Esophagus (tissue), 2 donors: ENCODE measurements at regions not wholly inside any gene's neighbourhood (a gene's known extent, or its start where the extent isn't known, plus 50 kb on each side); places are given as distances from the start of the nearest gene placed in this dataset.
A peak's percentile ranks its signal among the peaks of the same experiment; 100 is the strongest.

Source experiments
- H3K27ac ChIP-seq, 2 donors: one replicate each; pipeline ENCODE4 v1.5.1; 2013; ENCODE audit warnings: low read depth in 2 of 2, mild to moderate bottlenecking in 2 of 2, inconsistent platforms in 1 of 2, low read length in 1 of 2, moderate library complexity in 1 of 2
- H3K27me3 ChIP-seq, 2 donors: one replicate each; pipeline ENCODE4 v1.6.1; 2013; ENCODE audit warnings: low read length in 2 of 2, control low read depth in 1 of 2, mild to moderate bottlenecking in 1 of 2; ENCODE audit not compliant: insufficient read depth in 2 of 2, control insufficient read depth in 1 of 2
- H3K36me3 ChIP-seq, 2 donors: one replicate each; pipeline ENCODE4 v1.6.1; 2013; ENCODE audit warnings: low read length in 1 of 2; ENCODE audit not compliant: control insufficient read depth in 2 of 2, insufficient read depth in 2 of 2
- H3K4me1 ChIP-seq, 2 donors: one replicate each; pipeline ENCODE4 v1.6.1; 2013; ENCODE audit warnings: low read length in 1 of 2; ENCODE audit not compliant: control insufficient read depth in 2 of 2, insufficient read depth in 2 of 2
- H3K4me3 ChIP-seq, 2 donors: one replicate each; pipeline ENCODE4 v1.5.1; 2013; ENCODE audit warnings: low read length in 2 of 2, mild to moderate bottlenecking in 2 of 2, low read depth in 1 of 2, moderate library complexity in 1 of 2
- H3K9me3 ChIP-seq, 2 donors: one replicate each; pipeline ENCODE4 v1.6.1; 2013; ENCODE audit warnings: mild to moderate bottlenecking in 2 of 2, low read depth in 1 of 2, low read length in 1 of 2, moderate library complexity in 1 of 2; ENCODE audit not compliant: control insufficient read depth in 2 of 2, insufficient read depth in 1 of 2
- WGBS, 2 donors: extraction: QIAGEN DNeasy Blood & Tissue Kit; methylation state at CpG; one replicate each; pipeline ENCODE4 v1.1.7; 2013; 5-methylcytosine and 5-hydroxymethylcytosine counted together
- donor health status: healthy with polysubstance abuse.
- donor health status: Bipolar disorder and iron deficiency.

- no peaks in the 10 kb centered on the region for H3K9me3 ChIP-seq
- H3K4me1 ChIP-seq = no peaks in the 10 kb centered on the region
- no peaks in the 10 kb centered on the region for H3K36me3 ChIP-seq
- no peaks in the 10 kb centered on the region for H3K27me3 ChIP-seq
- 83 to 89% methylated on average over 7 of the region's 7 CpGs for WGBS, 2 donors
- no peak overlapping the region for H3K27ac ChIP-seq
- H3K4me3 ChIP-seq = no peak overlapping the region
Observed at GRCh38 chr5:2123874-2124273, 241.1 kb upstream of the IRX4 start.

GRCh38 chr5:2120361-2120760, 237.6 kb upstream of the IRX4 start:
- 90 to 92% methylated on average over 4 of the region's 4 CpGs for WGBS, 2 donors
- Histone ChIP-seq H3K36me3 (no peaks in the 10 kb centered on the region), H3K27me3 (no peaks in the 10 kb centered on the region), H3K4me3 (no peak overlapping the region), H3K9me3 (no peaks in the 10 kb centered on the region), H3K4me1 (no peaks in the 10 kb centered on the region), H3K27ac (no peak overlapping the region)

- Histone ChIP-seq H3K36me3 (no peaks in the 10 kb centered on the region), H3K27ac (no peak overlapping the region), H3K4me1 (no peaks in the 10 kb centered on the region), H3K27me3 (no peaks in the 10 kb centered on the region), H3K9me3 (no peaks in the 10 kb centered on the region), H3K4me3 (no peak overlapping the region)
- 70 to 75% methylated on average over 6 of the region's 6 CpGs for WGBS, 2 donors
Observed at GRCh38 chr5:2119573-2119972, 236.8 kb upstream of the IRX4 start.

GRCh38 chr5:2113348-2114131, 230.8 kb upstream of the IRX4 start:
- no peak overlapping the region for H3K27ac ChIP-seq
- H3K4me1 ChIP-seq = no peaks in the 10 kb centered on the region
- no peaks in the 10 kb centered on the region for H3K9me3 ChIP-seq
- H3K4me3 ChIP-seq = no peak overlapping the region
- WGBS, 2 donors = 81% methylated on average over 9 of the region's 9 CpGs
- no peaks in the 10 kb centered on the region for H3K27me3 ChIP-seq
- no peaks in the 10 kb centered on the region for H3K36me3 ChIP-seq

- Histone ChIP-seq H3K4me1 (no peaks in the 10 kb centered on the region), H3K36me3 (no peaks in the 10 kb centered on the region), H3K27ac (no peak overlapping the region), H3K4me3 (peak overlapping the region in 1 of 2 donors; percentile 2), H3K9me3 (no peaks in the 10 kb centered on the region), H3K27me3 (no peaks in the 10 kb centered on the region)
- 49 to 59% methylated on average over 28 of the region's 28 CpGs for WGBS, 2 donors
Observed at GRCh38 chr5:2112173-2113025, 229.7 kb upstream of the IRX4 start.

- Histone ChIP-seq H3K27ac (no peak overlapping the region), H3K27me3 (no peaks in the 10 kb centered on the region), H3K9me3 (no peaks in the 10 kb centered on the region), H3K36me3 (no peaks in the 10 kb centered on the region), H3K4me3 (peak overlapping the region in 1 of 2 donors; percentile 2), H3K4me1 (no peaks in the 10 kb centered on the region)
- 52 to 64% methylated on average over 36 of the region's 36 CpGs for WGBS, 2 donors
Observed at GRCh38 chr5:2111569-2112105, 228.9 kb upstream of the IRX4 start.

- Histone ChIP-seq H3K4me1 (no peaks in the 10 kb centered on the region), H3K36me3 (no peaks in the 10 kb centered on the region), H3K27ac (no peak overlapping the region), H3K9me3 (no peaks in the 10 kb centered on the region), H3K27me3 (no peaks in the 10 kb centered on the region), H3K4me3 (no peak overlapping the region)
- WGBS, 2 donors = 88 to 93% methylated on average over 17 of the region's 17 CpGs
Observed at GRCh38 chr5:2110934-2111462, 228.3 kb upstream of the IRX4 start.

- Histone ChIP-seq H3K4me3 (no peak overlapping the region), H3K27me3 (no peaks in the 10 kb centered on the region), H3K27ac (no peak overlapping the region), H3K9me3 (peaks cover 0 to under 1% of the 10 kb centered on the region in 2 donors), H3K4me1 (no peaks in the 10 kb centered on the region), H3K36me3 (no peaks in the 10 kb centered on the region)
- WGBS, 2 donors = 84 to 89% methylated on average over 19 of the region's 19 CpGs
Observed at GRCh38 chr5:2110137-2110933, 227.6 kb upstream of the IRX4 start.

- H3K4me3 ChIP-seq = no peak overlapping the region
- no peaks in the 10 kb centered on the region for H3K27me3 ChIP-seq
- no peak overlapping the region for H3K27ac ChIP-seq
- no peaks in the 10 kb centered on the region for H3K36me3 ChIP-seq
- no peaks in the 10 kb centered on the region for H3K4me1 ChIP-seq
- H3K9me3 ChIP-seq = peaks cover 0 to 4% of the 10 kb centered on the region in 2 donors
- 52 to 68% methylated on average over 5 of the region's 5 CpGs for WGBS, 2 donors
Observed at GRCh38 chr5:2109566-2109965, 226.8 kb upstream of the IRX4 start.
